ENCODE measurements at regions not wholly inside any gene's neighbourhood (a gene's known extent, or its start where the extent isn't known, plus 50 kb on each side); places are given as distances from the start of the nearest gene placed in this dataset.
"Not testable (repeated sequence)": the region's sequence is repeated elsewhere in the genome, so short reads cannot be mapped to it uniquely, and the experiment has no call there.

DNA sequence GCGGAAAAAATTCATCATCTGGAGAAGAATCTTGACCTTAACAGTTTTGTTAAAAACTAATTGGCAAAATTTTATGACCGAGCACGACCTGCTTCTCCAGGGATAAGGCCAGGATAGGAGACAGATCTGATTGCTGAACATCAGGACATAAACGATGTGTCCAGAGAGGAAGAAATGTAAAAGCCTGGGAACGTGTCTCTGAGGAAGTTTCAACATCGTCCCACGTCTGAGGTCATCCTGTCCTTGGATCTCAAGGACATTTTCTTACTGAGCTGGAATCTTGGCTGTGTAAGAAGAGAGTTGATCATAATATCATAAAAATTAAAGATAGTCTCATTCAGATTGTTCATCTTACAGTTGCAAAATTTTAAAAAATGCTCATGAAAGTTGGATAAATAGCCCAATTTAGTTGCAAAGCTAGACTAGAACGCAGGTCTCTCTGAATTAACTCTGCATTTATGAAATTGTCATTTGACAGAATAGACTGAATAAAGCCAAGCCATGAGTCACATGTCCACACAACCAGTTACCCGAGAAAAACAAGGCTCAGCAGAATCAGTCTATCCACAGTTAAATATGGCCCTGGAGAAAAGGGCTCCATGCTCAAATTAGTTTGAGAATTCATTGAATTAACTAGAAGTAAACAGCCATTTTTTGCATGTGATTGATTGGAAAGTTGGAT is 120.0 kb upstream of the EGFR start:
- no peak for DNase-seq (ENCODE audit: low read depth)

DNA sequence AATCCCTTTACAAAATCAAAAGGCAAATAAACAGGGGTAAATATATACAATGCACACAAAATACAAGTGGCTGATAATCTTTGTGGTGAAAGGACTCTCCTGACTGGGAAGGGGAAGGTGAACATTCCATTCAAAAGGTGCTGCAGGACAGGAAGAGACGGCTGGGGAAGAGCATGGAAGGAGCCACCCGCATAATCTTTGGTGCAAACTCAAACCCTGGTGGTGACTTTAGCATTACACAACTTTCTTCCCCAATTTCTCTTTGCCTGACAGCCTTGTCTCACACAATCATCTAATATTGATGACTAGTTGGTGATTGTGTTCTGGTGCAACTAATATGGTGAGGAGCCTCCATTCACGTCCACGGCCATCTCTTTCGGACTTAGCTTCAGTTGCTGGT is 117.0 kb upstream of the EGFR start:
- no peak for DNase-seq (ENCODE audit: low read depth)

DNA sequence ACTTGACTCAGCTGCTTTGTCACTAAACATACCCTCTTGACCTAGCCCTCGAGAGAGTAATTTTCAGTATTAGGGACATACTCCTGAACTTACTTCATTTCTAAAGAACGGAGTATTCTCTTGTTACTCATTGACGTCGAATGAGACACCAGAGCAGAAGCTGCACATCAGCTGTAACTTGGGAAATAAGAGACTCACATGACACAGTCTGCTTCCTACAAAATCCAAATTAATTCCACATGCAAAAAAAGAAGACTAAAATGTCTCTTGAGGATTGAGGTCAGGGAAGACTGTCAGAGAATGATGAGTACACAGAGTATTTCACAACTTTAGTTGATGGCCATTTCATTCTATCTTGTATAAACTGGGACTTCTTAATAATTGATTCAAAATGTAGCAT is 114.7 kb upstream of the EGFR start:
- no peak for DNase-seq (ENCODE audit: low read depth)

DNA sequence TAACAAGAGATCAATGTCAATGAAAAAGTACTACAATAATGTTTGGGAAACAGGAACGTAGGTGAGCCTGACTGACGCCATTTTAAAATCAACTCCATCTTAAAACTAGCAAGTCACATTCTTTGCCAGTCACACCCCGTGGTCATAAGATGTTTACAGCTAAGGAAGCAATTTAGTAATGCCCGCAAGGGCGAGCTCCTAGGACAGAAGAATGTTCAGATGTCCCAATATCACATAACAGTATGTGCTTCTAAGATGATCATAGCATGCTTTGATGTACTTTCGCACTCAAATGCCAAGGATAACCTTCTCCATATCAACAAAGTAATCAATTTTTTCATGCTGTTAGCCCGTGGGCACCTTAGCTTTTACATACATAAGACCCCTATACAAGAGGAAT is 113.8 kb upstream of the EGFR start:
- no peak for DNase-seq (ENCODE audit: low read depth)

DNA sequence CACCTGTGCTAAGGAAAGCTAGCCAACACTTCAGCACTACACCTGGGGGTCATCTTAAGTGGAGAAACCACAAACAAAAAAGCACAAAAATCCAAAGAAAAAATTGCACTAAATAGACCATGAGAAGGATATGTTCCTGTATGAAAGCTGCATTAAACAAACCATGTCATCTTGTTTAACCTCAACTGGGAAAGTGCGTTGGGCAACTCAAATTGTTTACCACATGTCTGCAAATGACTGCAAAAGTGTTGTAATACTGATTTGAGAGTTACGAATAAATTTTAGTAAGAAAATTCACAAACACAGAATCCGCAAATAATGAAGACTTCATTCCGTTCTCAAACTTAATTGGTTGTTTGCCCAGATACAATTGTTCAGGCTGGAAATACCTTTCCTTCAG is 111.9 kb upstream of the EGFR start:
- no peak for DNase-seq (ENCODE audit: low read depth)

DNA sequence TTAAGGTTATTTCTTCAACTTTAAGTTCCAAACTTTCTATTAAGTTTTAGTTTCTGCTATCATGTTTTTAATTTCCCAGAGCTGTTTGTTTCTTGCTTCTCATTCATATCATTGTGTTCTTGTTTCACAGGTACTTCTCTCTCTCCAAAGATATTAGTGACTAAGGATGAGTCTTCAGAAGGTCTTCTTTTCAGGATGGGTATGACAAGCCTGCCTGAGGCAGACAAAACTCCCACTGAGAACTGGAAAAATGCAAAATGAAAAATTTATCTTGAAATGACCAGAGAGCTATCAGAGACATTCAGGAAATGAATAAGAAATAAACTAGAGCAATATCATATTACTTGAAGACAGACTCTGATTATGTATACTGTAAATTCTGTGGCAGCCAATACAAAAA is 110.8 kb upstream of the EGFR start:
- no peak for DNase-seq (ENCODE audit: low read depth)

DNA sequence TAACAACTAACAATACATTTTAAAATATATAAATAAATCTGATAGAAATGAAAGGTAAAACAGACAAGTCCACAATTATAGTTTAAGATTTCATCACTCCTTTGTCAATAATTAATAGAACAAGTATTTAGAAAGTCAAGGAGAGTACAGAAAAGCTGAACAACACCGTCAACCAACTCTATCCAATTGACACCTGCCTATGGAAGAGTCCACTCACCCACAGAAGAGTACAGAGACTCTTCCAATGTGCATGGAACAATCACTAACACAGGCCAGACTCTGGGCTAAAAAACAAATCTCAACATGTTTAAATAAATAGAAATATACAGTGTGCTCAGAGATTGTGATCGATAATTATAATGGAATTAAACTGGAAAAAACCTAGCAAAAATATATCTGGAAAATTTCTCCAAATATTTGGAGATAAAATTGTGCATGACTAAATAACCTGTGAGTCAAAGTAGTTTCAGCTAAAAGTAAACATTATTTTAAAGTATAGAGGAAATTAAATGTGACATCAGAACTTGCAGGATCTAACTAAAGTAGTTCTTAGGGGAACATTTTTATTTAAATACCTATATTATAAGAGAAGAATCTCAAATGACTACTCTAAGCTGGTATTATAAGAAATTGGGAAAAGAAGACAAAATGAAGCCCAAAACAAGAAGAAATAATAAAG is 109.9 kb upstream of the EGFR start:
- DNase-seq (ENCODE audit: low read depth), result no peak

DNA sequence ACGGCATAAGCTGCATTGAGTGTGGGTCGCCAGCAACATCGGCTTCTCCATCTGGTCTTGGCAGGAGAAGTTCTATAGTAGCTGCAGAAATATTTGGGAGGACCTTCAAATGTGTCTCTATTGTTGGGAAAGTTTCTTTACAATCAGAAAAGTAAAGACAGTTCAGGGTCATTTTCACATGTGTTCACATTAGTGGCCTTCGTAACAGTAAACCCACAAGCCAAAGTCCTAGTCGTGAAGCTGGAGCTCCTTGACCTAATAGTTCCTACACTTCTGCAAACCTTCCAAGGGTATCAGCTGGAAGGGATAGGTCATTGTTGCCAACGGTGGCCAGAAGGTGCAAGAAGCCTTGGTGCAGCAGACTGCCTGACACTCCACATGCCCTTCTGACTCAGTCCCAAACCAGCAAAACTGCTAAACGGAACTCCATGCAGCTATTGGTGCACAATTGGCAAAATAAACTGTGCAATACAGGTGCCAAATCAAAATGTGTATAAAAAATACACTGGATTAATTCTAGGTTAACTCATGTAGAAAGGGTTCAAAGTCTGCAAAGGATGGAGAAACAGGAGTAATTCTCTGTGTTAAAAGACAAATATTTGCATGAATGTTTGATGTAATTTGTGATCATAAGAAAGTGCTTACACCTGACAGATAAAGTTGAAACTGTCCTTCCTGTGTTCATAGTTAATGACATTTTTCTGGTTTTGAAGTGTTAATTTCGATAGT is 102.8 kb upstream of the EGFR start:
- DNase-seq (ENCODE audit: low read depth), result no peak

DNA sequence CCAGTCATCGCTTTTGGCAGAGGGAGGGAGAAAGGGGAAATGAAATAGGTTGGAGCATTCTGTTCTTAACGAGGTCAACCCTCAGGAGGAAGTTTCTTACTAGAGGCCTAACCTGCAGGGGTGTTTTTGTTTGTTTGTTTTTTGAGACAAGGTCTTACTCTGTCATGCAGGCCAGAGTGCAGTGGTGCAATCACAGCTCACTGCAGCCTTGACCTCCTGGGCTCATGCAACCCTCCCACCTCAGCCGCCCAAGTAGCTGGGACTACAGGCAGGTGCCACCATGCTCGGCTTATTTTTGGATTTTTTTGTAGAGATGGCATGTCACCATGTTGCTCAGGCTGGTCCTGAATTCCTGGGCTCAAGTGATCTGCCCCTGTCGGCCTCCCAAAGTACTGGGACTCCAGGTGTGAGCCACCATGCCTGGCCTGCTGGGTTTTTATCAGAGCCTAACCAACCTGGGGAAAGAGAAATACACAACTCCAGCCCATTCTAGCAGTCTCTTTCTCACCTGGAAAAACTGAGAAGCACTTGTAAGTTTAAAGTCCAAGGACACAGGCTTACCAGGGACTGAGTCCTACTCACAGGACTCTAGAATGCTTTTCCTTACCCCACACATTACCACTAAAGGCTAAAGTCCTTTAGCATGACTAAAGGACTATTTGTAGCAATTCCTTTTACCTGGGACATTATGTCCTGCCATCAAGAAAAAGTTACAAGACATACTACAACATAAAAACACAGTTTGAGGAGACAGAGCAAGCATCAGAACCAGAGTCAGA is 101.0 kb upstream of the EGFR start:
- DNase-seq (ENCODE audit: low read depth), result no peak

DNA sequence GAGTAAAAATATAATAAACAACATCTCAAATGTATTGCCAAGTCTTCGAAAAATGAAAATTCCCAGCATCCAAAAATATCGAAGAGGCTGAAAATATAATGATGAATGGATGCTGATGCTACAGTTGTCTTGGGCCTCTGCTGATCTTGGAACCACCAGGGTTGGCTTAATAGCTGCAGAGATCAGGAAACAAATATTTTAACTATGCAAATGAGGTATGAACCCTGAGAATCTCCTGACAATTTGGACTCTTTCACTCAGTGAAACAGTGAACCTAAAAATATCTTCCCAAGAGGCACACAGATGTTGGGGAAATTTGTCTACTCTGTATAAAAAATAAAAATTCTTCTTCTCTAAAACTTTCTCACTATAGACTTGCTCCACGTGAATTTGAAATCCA is 97.7 kb upstream of the EGFR start:
- no peak for DNase-seq (ENCODE audit: low read depth)

DNA sequence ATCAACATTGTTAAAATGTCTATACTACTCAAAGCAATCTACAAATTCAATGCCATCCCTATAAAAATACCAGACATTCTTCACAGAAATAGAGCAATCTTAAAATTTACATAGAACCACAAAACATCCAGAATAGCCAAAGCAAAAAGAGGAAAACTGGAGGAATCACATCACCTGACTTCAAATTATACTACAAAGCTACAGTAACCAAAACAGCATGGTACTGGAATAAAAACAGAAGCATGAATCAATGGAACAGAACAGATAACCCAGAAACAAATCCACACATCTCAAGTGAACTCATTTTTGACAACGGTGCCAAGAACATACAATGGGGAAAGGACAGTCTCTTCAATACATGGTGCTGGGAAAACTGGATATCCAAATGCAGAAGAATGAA is 87.3 kb upstream of the EGFR start:
- no peak for DNase-seq (ENCODE audit: low read depth)

DNA sequence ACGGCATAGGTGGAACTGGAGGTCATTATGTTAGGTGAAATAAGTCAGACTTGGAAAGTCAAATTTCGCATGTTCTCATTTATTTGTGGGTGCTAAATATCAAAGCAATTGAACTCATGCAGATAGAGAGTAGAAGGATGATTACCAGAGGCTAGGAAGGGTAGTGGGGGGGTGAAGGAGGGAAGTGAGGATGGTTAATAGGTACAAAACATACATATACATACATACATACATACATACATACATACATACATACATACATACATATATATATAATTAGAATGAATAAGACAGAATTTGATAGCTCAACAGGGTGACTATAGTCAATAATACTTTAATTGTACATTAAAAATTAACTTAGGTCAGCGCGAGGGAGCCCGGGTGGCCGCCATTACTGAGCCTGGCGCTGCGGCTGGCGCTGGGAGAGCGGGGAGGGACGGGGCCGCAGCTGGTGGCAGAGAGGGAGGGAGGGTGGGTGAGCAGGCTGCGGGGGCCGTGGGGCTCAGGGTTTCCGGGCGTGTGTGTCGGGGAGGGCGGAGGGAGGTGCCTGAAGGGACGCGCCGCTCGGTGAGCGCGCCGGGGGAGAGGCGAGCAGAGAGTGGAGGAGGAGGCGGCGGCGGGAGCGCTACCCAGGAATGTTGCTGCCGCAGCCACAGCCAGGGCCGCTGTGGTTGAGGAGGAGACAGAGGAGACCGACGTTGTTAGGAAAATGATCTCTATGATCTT is 85.8 kb upstream of the EGFR start:
- DNase-seq (ENCODE audit: low read depth), result no peak

DNA sequence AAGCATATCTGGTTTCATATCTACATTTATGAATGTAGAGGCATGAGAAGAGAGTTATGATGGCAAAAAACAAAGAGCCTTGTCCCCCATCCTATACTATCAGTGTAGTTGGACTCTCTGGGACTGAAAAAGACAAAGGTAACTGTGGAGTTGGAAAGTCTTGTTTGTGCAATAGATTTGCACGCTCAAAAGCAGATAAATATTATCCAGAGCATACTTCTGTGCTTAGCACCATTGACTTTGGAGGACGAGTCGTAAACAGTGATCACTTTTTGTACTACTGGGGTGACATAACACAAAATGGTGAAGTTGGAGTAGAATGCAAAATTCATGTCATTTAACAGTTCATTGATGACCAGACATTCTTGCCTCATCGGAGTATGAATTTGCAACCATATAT is 85.2 kb upstream of the EGFR start:
- no peak for DNase-seq (ENCODE audit: low read depth)

DNA sequence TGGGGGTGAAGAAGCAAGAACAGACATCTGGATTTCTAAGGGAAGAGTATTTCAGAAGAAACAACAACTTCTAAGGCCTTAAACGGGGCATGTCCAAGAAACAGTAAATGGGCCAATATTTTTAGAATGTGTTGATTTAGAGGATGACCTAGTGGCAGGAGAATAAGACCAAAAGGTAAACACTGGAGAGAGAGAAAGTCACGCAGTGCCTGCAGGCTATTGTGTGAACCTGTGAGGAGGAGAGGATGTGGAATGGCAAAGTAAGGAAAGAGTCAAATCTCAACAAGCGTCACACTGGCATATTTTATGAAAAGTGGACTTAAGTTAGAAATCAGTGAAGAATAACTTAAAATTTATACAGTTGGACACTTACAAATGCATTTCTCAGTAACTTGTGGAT is 78.1 kb upstream of the EGFR start:
- no peak for DNase-seq (ENCODE audit: low read depth)

DNA sequence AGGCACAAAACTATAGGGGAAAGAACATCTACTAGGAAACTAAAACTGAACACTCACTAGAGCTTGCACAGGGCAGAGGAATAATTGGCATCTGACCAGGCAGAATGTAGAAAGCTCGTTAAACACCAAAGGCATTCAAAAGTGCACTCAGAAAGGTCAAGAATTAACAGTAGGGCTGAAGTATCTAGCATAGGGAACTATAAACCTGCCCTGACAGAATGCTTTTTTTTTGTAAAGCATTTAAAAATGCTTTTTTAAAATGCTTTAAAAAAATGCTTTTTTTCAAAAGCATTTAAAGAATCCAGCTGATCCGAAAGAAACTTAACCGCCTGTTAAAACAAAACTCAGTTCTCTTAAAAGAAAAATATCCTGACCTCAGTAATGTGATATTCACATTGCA is 74.6 kb upstream of the EGFR start:
- no peak for DNase-seq (ENCODE audit: low read depth)

DNA sequence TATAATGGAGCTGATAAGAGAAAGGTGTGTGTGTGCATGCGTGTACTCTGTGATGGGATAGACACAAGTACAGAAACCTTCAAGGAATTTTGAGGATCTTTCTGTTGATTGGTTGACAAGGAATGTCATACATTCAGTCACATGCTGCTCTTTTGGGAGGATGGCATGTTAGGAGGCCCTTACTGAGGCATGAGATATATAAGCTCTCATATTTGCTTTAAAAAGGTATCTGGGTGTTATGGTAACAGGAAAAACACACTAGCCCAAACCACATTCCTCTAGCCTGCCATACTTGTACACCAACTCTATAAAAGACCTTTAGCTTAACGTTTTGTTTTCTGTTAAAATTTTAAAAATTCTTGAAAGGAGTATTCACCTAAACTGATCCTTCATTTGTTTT is 72.5 kb upstream of the EGFR start:
- no peak for DNase-seq (ENCODE audit: low read depth)

DNA sequence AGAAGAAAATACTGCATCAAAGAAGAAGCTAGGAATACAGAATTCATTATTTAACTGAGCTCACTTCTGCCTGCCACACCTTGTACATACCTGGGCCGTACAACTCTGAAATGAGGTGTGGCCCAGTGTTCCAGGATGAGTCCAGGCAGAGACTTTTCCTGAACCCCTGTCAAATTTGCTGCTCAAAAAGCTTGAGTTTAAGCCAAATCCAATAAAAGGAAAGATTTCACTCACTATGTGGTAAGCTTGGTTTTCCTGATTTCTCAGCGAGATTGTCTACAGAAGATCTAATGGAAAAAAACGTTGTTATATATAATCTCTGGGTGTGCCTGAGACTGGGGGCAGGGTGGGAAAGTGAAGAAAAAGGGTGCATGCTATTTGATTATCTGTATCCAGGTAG is 72.1 kb upstream of the EGFR start:
- no peak for DNase-seq (ENCODE audit: low read depth)

DNA sequence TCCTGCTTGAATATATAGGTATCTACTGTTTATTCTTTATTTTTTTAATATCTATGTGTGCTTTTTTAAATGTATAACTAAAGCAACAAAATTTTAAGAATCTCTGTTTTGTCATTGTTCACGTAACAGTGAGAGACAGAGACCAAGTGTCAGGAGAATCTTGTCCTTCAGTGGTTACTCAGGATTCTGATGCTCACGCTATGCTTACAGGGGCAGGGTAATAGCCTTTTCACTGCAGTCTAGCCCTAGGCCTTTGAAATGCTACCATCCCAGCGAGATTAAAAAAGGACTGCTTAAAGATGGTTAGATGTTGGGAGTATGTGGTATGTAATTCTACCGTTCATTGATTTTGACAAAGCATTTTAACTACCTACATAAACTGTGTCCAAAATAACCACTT is 71.6 kb upstream of the EGFR start:
- DNase-seq (ENCODE audit: low read depth), result no peak

DNA sequence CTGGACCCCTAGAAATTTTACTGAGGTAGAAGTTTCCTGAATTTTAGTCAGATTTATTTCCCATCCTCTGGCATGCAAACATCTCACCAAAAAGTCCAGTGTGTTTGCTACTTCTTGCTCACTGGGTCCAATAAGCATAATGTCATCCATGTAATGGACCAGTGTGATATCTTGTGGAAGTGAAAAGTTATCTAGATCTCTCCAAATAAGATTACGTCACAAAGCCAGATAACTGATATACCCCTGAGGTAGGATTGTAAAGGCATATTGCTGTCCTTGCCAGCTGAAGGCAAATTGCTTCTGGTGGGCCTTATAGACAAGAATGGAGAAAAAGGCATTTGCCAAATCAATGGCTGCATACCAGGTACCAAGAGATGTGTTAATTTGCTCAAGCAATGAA is 69.3 kb upstream of the EGFR start:
- not testable (repeated sequence) for DNase-seq (ENCODE audit: low read depth)

DNA sequence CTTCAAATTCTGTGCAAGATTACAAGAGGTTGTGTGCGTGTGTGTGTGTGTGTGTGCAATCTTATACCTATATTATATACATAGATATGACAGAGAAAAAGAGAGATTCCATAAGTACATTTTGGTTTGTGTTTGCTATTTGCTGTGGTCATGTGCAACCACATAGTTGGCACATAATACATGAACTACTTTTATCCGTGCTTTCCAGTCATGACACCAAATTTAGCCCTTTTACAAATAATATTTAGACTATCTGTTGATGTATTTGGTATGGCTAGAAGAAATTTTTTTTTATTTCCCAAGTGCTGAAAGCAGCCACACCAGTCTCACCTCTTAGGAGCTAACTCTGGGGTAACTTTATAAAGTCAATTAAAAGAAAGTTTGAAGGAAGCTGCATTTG is 63.5 kb upstream of the EGFR start:
- DNase-seq (ENCODE audit: low read depth), result no peak

DNA sequence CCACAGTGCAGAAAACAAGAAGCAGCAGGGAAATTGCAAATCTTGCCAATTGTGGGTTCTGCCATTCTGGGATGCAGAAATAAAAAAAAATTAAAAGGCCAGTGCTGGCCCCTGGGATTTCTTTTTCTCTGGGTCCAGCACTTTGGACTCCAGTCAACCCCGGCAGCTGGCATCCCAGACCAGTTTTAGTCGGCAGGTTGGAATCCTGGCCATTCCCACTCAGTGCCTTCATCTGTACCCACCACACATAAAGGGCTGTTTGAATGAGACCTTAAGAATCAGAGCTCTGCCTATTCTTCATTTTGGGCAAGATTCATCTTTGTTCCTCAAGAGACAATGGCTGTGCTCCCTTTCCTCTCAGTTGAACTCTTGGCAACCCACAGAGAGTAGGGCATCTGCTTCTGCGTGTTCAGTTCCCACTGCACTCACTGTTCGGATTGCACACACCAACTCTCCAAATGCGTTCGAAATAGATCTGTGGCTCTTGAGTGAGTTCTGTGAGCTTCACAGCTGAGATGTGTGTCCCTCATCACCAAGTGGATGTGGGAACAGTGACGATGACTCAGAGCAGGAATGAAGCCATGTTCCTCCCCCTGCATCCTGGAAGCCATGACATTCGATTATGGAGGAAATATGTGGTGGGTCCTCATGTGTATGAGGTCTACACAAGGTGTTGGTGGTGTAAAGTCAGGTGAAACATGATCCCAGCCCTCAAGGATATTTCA is 63.0 kb upstream of the EGFR start:
- no peak for DNase-seq (ENCODE audit: low read depth)

Data from activated T-cell treated with anti-CD3 and anti-CD28 coated beads for 48 hours (primary cell).